ENCODE measurements at regions not wholly inside any gene's neighbourhood (a gene's known extent, or its start where the extent isn't known, plus 50 kb on each side); places are given as distances from the start of the nearest gene placed in this dataset.

GRCh38 chr5:17163221-17163620 lies 54.2 kb upstream of the BASP1 start:
- Mint-ChIP-seq H3K4me3 (no peak overlapping the region), H3K4me1 (peaks cover 26% of the 10 kb centered on the region), H3K27me3 (ENCODE audit: insufficient read depth, low read depth, poor library complexity) (peaks cover 2% of the 10 kb centered on the region), H3K27ac (no peak overlapping the region), H3K36me3 (ENCODE audit: low read depth) (no peaks in the 10 kb centered on the region), H3K9me3 (no peaks in the 10 kb centered on the region; the same call in 2 of the 3 replicates)
- H3K4me1 ChIP-seq (ENCODE audit: insufficient read depth) = peaks cover 17% of the 10 kb centered on the region
- no peaks in the 10 kb centered on the region for H3F3A ChIP-seq (replicated peaks; ENCODE audit: low read depth)
- no peak overlapping the region for H3K27ac ChIP-seq (ENCODE audit: low read depth)
- ATAC-seq (no peak), DNase-seq (ENCODE audit: low spot score) (no peak)
- no peaks in the 10 kb centered on the region for H3K36me3 ChIP-seq (ENCODE audit: insufficient read depth)
- H3K4me3 ChIP-seq = no peak overlapping the region
- no peaks in the 10 kb centered on the region for H3K79me2 ChIP-seq (replicated peaks; ENCODE audit: insufficient read depth)
- H2AFZ ChIP-seq = no peak overlapping the region
- H3K9me2 ChIP-seq (ENCODE audit: insufficient read depth) = 0 out of 2 replicates have a peak, but pooled peaks cover 5% of the 10 kb centered on the region
- TF ChIP-seq CREB1 (CRISPR knock-in tag; IDR thresholded peaks at IDR 0.05; ENCODE audit: low read depth) = no peak
- no peak for TF ChIP-seq ZNF114 (CRISPR knock-in tag; IDR thresholded peaks at IDR 0.05)
- TF ChIP-seq ETS1 (IDR thresholded peaks at IDR 0.05) = no peak
- no peak for TF ChIP-seq ZNF462 (CRISPR knock-in tag; IDR thresholded peaks at IDR 0.05)
- TF ChIP-seq NANOG (IDR thresholded peaks at IDR 0.05; ENCODE audit: borderline replicate concordance) = no peak
- no peak for TF ChIP-seq JUNB (IDR thresholded peaks at IDR 0.05; ENCODE audit: unreplicated experiment)
- no peak for TF ChIP-seq REST (IDR thresholded peaks at IDR 0.05; ENCODE audit: unreplicated experiment)
- no peak for TF ChIP-seq STAT1 (IDR thresholded peaks at IDR 0.05; ENCODE audit: unreplicated experiment)
- no peak for TF ChIP-seq CTCF (conservative IDR thresholded peaks at IDR 0.05; ENCODE audit: low read depth in 2 of 2)
- TF ChIP-seq EZH2 (IDR thresholded peaks at IDR 0.05; ENCODE audit: low read depth, unreplicated experiment) = no peak
- TF ChIP-seq POLR2AphosphoS5 (IDR thresholded peaks at IDR 0.05; ENCODE audit: low read depth) = no peak
- TF ChIP-seq ZNF331 (CRISPR knock-in tag; IDR thresholded peaks at IDR 0.05; ENCODE audit: low read depth) = no peak
- no peak for TF ChIP-seq EZH2phosphoT487 (IDR thresholded peaks at IDR 0.05; ENCODE audit: unreplicated experiment)
- H3K4me2 ChIP-seq = no peak overlapping the region
- H3K27me3 ChIP-seq (ENCODE audit: insufficient read depth) = no peaks in the 10 kb centered on the region
- H4K20me1 ChIP-seq (replicated peaks; ENCODE audit: insufficient read depth) = no peaks in the 10 kb centered on the region
